ENCODE measurements at regions not wholly inside any gene's neighbourhood (a gene's known extent, or its start where the extent isn't known, plus 50 kb on each side); places are given as distances from the start of the nearest gene placed in this dataset.
"Not testable (repeated sequence)": the region's sequence is repeated elsewhere in the genome, so short reads cannot be mapped to it uniquely, and the experiment has no call there.

GRCh38 chr15:95043236-95043932 lies 812.0 kb downstream of the MCTP2 start:
- H3K4me3 ChIP-seq (ENCODE audit: low read length); H3K4me1 ChIP-seq (ENCODE audit: insufficient read depth, low read length); H3K9me3 ChIP-seq (ENCODE audit: low read length); H3K27me3 ChIP-seq (ENCODE audit: insufficient read depth, low read length); H3K36me3 ChIP-seq (ENCODE audit: insufficient read depth, low read length); H2AFZ ChIP-seq (ENCODE audit: low read depth, low read length): not testable (repeated sequence)

DNA sequence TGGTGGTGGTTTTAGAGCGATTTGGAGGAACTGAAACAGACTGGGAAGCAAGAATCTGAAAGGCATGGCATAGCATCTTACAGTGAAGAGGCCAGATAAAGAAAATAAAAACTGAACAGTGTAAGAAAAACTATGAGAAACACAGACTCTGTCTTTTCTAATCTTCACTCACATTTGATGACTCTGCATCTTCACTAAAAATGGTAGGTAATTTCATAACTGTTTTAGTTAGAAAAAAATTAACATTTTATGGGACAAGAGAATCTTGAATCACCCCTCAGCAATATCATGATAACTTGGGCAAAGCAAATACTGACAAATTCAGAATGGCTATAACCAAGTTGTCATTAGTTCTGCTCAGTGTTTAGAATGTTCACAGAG lies 812.6 kb downstream of the MCTP2 start:
- H3K36me3 ChIP-seq (ENCODE audit: insufficient read depth, low read length) = no peaks in the 10 kb centered on the region
- no peak overlapping the region for H3K4me3 ChIP-seq (ENCODE audit: low read length)
- H2AFZ ChIP-seq (ENCODE audit: low read depth, low read length) = no peak overlapping the region
- H3K27me3 ChIP-seq (ENCODE audit: insufficient read depth, low read length) = no peaks in the 10 kb centered on the region
- no peaks in the 10 kb centered on the region for H3K4me1 ChIP-seq (ENCODE audit: insufficient read depth, low read length)
- H3K9me3 ChIP-seq (ENCODE audit: low read length) = no peaks in the 10 kb centered on the region

DNA sequence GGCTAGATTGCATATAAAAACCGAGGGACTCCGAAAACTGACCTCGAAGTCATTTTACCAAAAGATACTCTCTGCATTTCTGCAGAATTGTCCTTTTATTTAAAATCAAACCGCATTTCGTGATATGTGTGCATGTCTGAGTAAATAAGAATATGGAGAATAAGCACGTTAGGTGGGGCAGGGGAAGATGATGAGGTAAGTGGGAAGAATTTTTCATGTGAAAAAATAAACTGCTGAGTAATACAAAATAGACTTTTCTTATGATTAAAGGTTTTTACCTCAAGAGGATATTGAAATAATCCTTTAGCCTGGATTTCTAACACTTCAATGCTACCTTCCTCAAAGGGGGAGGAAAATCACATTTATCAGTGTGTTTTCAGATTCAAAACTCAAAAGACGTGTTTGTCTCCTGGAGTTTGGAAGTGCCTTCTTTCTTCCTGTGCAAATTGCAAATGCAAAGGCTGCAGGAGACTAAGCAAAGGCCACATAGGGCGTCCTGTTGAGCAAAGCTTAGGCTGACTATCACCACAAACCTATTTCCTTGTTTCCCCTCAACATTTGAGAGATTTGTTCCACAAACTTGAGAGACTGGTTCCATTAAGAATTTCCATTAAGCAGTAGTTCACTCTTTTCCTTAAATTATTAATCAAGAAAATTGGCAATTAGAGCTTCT lies 813.5 kb downstream of the MCTP2 start:
- no peaks in the 10 kb centered on the region for H3K36me3 ChIP-seq (ENCODE audit: insufficient read depth, low read length)
- no peak overlapping the region for H2AFZ ChIP-seq (ENCODE audit: low read depth, low read length)
- H3K9me3 ChIP-seq (ENCODE audit: low read length) = no peaks in the 10 kb centered on the region
- H3K4me3 ChIP-seq (ENCODE audit: low read length) = no peak overlapping the region
- H3K4me1 ChIP-seq (ENCODE audit: insufficient read depth, low read length) = no peaks in the 10 kb centered on the region
- no peaks in the 10 kb centered on the region for H3K27me3 ChIP-seq (ENCODE audit: insufficient read depth, low read length)

GRCh38 chr15:95051861-95052260 lies 820.5 kb downstream of the MCTP2 start:
- Histone ChIP-seq H3K36me3 (ENCODE audit: insufficient read depth, low read length) (no peaks in the 10 kb centered on the region), H3K27me3 (ENCODE audit: insufficient read depth, low read length) (no peaks in the 10 kb centered on the region), H3K4me3 (ENCODE audit: low read length) (no peak overlapping the region), H3K4me1 (ENCODE audit: insufficient read depth, low read length) (no peaks in the 10 kb centered on the region), H3K9me3 (ENCODE audit: low read length) (no peaks in the 10 kb centered on the region), H2AFZ (ENCODE audit: low read depth, low read length) (no peak overlapping the region)

- Histone ChIP-seq H3K27me3 (ENCODE audit: insufficient read depth, low read length) (no peaks in the 10 kb centered on the region), H3K36me3 (ENCODE audit: insufficient read depth, low read length) (no peaks in the 10 kb centered on the region), H2AFZ (ENCODE audit: low read depth, low read length) (no peak overlapping the region), H3K9me3 (ENCODE audit: low read length) (no peaks in the 10 kb centered on the region), H3K4me1 (ENCODE audit: insufficient read depth, low read length) (no peaks in the 10 kb centered on the region), H3K4me3 (ENCODE audit: low read length) (no peak overlapping the region)
Measured at GRCh38 chr15:95059346-95059905, 828.1 kb downstream of the MCTP2 start.

DNA sequence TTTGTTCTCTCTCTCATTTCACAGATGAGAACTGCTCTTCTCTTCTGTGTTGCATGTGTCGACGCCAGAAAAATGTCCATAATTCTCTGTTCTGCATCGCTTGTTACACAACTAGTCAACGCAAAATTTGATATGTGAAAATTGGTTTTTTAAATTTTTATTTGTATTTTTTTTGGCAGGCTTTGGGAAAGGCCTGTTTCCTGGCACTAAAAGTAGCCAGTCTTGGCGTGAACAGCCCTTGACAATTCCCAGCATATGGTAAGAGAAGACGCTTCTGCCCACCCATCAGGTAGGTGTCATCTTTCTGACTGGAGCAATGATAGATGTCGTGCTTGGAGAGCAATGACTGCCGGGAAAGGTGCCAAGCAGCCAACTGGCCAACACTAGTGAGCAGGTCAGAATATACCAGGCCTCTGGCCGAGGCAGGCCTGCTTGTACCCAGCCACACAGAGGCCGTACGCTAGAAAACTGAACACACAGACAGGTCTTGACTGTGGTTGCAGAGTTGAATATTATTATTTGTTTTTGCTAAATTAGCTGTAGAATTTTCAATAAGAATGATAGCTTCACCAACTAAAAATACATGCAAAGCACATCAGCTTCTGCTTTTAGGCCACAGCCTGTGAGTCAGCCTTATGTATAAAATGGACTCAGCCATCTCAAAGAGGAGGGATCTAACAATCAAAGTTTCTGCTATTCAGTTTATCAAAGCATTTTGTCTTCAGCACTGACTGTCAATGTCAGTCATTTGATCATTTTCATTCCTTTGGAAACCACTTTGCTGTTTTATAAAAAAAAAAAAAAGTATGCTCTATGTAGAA lies 837.5 kb downstream of the MCTP2 start:
- no peak overlapping the region for H2AFZ ChIP-seq (ENCODE audit: low read depth, low read length)
- H3K4me1 ChIP-seq (ENCODE audit: insufficient read depth, low read length) = no peaks in the 10 kb centered on the region
- H3K27me3 ChIP-seq (ENCODE audit: insufficient read depth, low read length) = no peaks in the 10 kb centered on the region
- no peaks in the 10 kb centered on the region for H3K9me3 ChIP-seq (ENCODE audit: low read length)
- H3K4me3 ChIP-seq (ENCODE audit: low read length) = no peak overlapping the region
- H3K36me3 ChIP-seq (ENCODE audit: insufficient read depth, low read length) = no peaks in the 10 kb centered on the region

- Histone ChIP-seq H3K4me1 (ENCODE audit: insufficient read depth, low read length) (no peaks in the 10 kb centered on the region), H3K9me3 (ENCODE audit: low read length) (no peaks in the 10 kb centered on the region), H3K36me3 (ENCODE audit: insufficient read depth, low read length) (no peaks in the 10 kb centered on the region), H3K27me3 (ENCODE audit: insufficient read depth, low read length) (no peaks in the 10 kb centered on the region), H3K4me3 (ENCODE audit: low read length) (no peak overlapping the region), H2AFZ (ENCODE audit: low read depth, low read length) (no peak overlapping the region)
Measured at GRCh38 chr15:95075792-95076677, 844.7 kb downstream of the MCTP2 start.

GRCh38 chr15:95076678-95076990 lies 845.3 kb downstream of the MCTP2 start:
- no peaks in the 10 kb centered on the region for H3K4me1 ChIP-seq (ENCODE audit: insufficient read depth, low read length)
- no peaks in the 10 kb centered on the region for H3K27me3 ChIP-seq (ENCODE audit: insufficient read depth, low read length)
- no peaks in the 10 kb centered on the region for H3K9me3 ChIP-seq (ENCODE audit: low read length)
- no peaks in the 10 kb centered on the region for H3K36me3 ChIP-seq (ENCODE audit: insufficient read depth, low read length)
- no peak overlapping the region for H3K4me3 ChIP-seq (ENCODE audit: low read length)
- H2AFZ ChIP-seq (ENCODE audit: low read depth, low read length) = no peak overlapping the region

DNA sequence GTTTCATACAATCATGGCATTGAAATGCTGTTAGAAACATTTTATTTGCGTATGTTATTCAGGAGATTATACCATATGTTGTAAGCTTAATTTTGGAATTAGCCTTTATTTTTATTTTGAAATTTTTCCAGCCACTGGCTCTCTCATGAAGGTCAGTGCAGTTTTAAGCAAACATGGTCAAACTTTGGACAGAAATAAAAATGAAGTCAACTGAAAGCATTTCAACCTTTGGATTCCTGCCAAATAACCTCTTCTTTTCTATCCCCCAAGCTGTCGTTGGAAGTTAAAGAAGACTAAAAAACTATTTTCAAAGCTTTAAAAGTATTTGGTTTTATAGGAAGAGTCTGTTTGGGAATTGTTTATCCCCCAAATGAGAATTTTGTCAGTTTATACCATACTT lies 846.6 kb downstream of the MCTP2 start:
- no peaks in the 10 kb centered on the region for H3K9me3 ChIP-seq (ENCODE audit: low read length)
- H3K4me3 ChIP-seq (ENCODE audit: low read length) = no peak overlapping the region
- H3K4me1 ChIP-seq (ENCODE audit: insufficient read depth, low read length) = no peaks in the 10 kb centered on the region
- no peak overlapping the region for H2AFZ ChIP-seq (ENCODE audit: low read depth, low read length)
- H3K27me3 ChIP-seq (ENCODE audit: insufficient read depth, low read length) = no peaks in the 10 kb centered on the region
- H3K36me3 ChIP-seq (ENCODE audit: insufficient read depth, low read length) = no peaks in the 10 kb centered on the region

DNA sequence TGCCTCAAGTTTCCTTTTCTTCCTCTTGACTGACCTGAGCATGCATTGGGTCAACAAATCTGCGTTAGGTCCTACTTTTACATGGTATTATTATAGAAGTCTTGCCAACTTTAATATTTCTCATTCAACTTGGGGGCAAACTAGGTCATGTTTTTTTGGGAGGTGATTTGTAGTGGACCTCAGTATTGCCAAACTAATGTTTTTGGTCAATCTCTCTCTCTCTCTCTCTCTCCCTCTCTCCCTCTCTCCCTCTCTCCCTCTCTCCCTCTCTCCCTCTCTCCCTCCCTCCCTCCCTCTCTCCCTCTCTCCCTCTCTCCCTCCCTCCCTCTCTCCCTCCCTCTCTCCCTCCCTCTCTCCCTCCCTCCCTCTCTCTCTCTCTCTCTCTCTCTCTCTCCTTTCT lies 848.9 kb downstream of the MCTP2 start:
- not testable (repeated sequence) for H3K4me3 ChIP-seq (ENCODE audit: low read length); H2AFZ ChIP-seq (ENCODE audit: low read depth, low read length); H3K9me3 ChIP-seq (ENCODE audit: low read length); H3K4me1 ChIP-seq (ENCODE audit: insufficient read depth, low read length); H3K36me3 ChIP-seq (ENCODE audit: insufficient read depth, low read length); H3K27me3 ChIP-seq (ENCODE audit: insufficient read depth, low read length)

DNA sequence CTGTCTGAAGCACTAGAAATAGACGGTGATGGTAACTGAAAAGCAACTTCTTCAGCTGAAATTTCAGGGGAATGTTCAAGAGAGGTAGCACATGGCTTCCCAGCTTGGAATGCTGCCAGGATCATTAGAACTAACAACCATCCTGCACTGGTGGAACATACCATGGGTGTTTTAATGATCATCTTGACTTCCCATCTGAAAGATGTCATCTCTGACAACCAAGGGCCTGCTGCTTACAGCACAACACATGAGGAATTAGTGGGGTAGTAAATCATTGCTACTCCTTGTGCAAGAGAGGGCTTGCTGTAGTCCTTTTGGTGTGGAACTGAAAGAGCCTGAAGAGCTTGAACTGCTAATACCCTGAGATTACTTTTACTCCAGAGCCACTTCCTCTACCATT lies 853.7 kb downstream of the MCTP2 start:
- H3K27me3 ChIP-seq (ENCODE audit: insufficient read depth, low read length) = no peaks in the 10 kb centered on the region
- H3K36me3 ChIP-seq (ENCODE audit: insufficient read depth, low read length) = no peaks in the 10 kb centered on the region
- no peaks in the 10 kb centered on the region for H3K9me3 ChIP-seq (ENCODE audit: low read length)
- H2AFZ ChIP-seq (ENCODE audit: low read depth, low read length) = no peak overlapping the region
- H3K4me3 ChIP-seq (ENCODE audit: low read length) = no peak overlapping the region
- no peaks in the 10 kb centered on the region for H3K4me1 ChIP-seq (ENCODE audit: insufficient read depth, low read length)

DNA sequence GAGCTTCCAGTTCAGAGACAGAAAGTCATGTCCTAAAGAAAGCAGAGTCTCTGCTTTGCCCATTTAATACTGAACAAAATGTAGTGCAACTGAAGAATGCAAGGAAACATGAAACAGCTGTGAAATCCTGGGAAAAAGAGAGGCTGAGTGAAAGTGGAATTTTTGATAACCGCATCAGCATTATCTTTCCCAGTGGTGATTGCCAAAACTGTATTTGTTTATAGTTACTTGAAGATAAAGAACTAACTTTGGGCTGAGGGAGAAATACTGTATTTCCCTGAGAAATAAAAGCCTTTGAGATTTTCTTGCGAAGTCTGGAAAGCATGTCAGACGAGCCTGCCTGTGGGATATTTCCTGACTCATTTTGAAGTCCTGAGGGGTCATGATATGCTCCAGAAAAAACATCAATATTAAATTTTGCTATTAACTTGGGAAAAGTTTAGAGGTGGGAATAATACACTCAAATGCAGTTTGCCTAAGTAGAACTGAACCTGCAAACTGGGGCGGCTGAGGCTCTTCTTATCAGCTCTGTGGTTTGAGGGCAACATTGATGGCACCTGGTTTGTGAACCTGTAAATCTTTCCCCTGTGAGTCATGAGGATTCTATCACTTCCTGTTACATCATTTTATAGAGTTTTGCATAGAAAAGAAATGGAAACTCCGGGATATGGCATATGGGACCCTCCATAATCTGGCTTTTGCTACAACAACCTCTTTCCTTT lies 855.3 kb downstream of the MCTP2 start:
- H3K4me1 ChIP-seq (ENCODE audit: insufficient read depth, low read length) = no peaks in the 10 kb centered on the region
- H3K9me3 ChIP-seq (ENCODE audit: low read length) = no peaks in the 10 kb centered on the region
- H3K27me3 ChIP-seq (ENCODE audit: insufficient read depth, low read length) = no peaks in the 10 kb centered on the region
- H3K36me3 ChIP-seq (ENCODE audit: insufficient read depth, low read length) = no peaks in the 10 kb centered on the region
- H3K4me3 ChIP-seq (ENCODE audit: low read length) = no peak overlapping the region
- H2AFZ ChIP-seq (ENCODE audit: low read depth, low read length) = no peak overlapping the region

Measured in neuron (in vitro differentiated cells).